ENCODE measurements at regions not wholly inside any gene's neighbourhood (a gene's known extent, or its start where the extent isn't known, plus 50 kb on each side); places are given as distances from the start of the nearest gene placed in this dataset.

DNA sequence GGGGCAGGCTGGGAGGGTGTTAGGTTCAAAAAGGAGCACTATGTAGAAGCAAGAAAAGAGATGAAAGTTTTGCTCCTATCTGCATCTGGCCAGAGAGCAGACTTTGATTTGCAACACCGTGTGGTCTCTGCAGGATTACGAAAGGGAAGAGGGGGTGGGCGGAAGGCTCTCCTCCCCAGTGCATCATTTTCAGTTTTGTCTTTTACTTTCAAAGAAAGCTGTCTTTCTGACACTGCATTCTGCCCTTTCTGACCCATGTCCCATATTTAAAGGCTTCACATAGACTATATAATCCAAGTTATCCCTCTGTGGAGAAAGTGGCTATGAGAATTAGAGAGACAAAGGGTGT, 126.5 kb downstream of the RHOU start:
- TF ChIP-seq YY1 (IDR thresholded peaks at IDR 0.05; ENCODE audit: insufficient read depth, insufficient read length) = no peak
- TF ChIP-seq ZNF274 (IDR thresholded peaks at IDR 0.05; ENCODE audit: low read depth, low read length) = no peak
- TF ChIP-seq SUZ12 (IDR thresholded peaks at IDR 0.05; ENCODE audit: extremely low read depth, insufficient read depth, insufficient read length) = no peak

Measured in NT2/D1 (cell line).